Adrenal gland (tissue), 5 donors: ENCODE measurements at regions not wholly inside any gene's neighbourhood (a gene's known extent, or its start where the extent isn't known, plus 50 kb on each side); places are given as distances from the start of the nearest gene placed in this dataset.

Source experiments
- POLR2A ChIP-seq, 2 donors: fragments of 450-650 bp; IDR thresholded peaks; one replicate each; pipeline ENCODE4 v1.6.1; 2017; ENCODE audit warnings: antibody characterized with exemption in 2 of 2, mild to moderate bottlenecking in 2 of 2, moderate library complexity in 1 of 2
- TF ChIP-seq, protein P1 (sequence below), 6 experiments: fragments of 450-650 bp in 4 of 6; fragments of 200-600 bp in 2 of 6; sonication (generic) in 1 of 6; IDR thresholded peaks; 1 replicate in 5 of 6; 2 replicates in 1 of 6; pipeline versions ENCODE4 v1.5.1 to v1.8.0; 2016 to 2021; ENCODE audit warnings: antibody characterized with exemption in 6 of 6, mild to moderate bottlenecking in 2 of 6, moderate library complexity in 1 of 6
- donor health status: DM: no; HTN: no; CAD: no.

DNA sequence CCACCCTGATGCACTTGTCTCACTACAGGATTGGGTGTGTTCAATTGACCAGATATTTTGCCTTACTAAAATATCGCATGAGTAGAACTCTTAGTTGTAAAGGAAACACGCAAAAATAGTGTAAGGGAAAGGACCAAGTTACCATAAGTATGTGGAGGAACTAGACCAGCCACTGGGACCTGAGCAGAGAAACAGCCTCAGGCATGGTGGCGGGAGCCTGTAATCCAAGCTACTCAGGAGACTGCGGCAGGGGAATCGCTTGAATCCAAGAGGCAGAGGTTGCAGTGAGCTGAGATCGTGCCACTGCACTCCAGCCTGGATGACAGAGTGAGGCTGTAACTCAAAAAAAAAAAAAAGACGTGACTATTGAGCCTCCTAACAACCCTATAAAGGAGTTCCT, 117.9 kb upstream of the SPATA31C2 start:
- TF ChIP-seq, protein P1, sequence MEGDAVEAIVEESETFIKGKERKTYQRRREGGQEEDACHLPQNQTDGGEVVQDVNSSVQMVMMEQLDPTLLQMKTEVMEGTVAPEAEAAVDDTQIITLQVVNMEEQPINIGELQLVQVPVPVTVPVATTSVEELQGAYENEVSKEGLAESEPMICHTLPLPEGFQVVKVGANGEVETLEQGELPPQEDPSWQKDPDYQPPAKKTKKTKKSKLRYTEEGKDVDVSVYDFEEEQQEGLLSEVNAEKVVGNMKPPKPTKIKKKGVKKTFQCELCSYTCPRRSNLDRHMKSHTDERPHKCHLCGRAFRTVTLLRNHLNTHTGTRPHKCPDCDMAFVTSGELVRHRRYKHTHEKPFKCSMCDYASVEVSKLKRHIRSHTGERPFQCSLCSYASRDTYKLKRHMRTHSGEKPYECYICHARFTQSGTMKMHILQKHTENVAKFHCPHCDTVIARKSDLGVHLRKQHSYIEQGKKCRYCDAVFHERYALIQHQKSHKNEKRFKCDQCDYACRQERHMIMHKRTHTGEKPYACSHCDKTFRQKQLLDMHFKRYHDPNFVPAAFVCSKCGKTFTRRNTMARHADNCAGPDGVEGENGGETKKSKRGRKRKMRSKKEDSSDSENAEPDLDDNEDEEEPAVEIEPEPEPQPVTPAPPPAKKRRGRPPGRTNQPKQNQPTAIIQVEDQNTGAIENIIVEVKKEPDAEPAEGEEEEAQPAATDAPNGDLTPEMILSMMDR (IDR thresholded peaks at IDR 0.05), result no peak
- TF ChIP-seq POLR2A (IDR thresholded peaks at IDR 0.05), result no peak
